ENCODE measurements at regions not wholly inside any gene's neighbourhood (a gene's known extent, or its start where the extent isn't known, plus 50 kb on each side); places are given as distances from the start of the nearest gene placed in this dataset.

DNA sequence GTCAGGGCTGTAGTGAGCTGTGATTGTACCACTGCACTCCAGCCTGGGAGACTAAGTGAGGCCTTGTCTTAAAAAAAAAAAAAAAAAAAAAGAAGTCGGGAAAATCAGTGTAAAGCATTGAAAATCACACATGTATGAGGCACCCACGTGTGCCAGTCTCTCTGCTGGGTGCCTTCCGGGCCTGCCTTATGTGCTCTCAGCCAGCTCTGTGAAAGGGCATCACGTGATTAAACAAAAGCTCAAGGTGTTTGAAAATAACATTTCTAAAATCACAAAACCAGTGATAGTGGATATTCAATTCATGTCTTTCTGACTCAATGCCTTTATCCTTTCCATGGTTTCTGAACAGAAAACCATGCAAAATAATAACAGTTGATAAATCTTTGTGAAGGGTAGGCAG, 125.2 kb upstream of the PALS2 start:
- TF ChIP-seq, protein P1, sequence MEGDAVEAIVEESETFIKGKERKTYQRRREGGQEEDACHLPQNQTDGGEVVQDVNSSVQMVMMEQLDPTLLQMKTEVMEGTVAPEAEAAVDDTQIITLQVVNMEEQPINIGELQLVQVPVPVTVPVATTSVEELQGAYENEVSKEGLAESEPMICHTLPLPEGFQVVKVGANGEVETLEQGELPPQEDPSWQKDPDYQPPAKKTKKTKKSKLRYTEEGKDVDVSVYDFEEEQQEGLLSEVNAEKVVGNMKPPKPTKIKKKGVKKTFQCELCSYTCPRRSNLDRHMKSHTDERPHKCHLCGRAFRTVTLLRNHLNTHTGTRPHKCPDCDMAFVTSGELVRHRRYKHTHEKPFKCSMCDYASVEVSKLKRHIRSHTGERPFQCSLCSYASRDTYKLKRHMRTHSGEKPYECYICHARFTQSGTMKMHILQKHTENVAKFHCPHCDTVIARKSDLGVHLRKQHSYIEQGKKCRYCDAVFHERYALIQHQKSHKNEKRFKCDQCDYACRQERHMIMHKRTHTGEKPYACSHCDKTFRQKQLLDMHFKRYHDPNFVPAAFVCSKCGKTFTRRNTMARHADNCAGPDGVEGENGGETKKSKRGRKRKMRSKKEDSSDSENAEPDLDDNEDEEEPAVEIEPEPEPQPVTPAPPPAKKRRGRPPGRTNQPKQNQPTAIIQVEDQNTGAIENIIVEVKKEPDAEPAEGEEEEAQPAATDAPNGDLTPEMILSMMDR (IDR thresholded peaks at IDR 0.05; ENCODE audit: low read depth, low read length): no peak
- no peak for TF ChIP-seq EZH2phosphoT487 (IDR thresholded peaks at IDR 0.05; ENCODE audit: low read depth)

All from OCI-LY3 (cell line).